Ecto neural progenitor cell (in vitro differentiated cells): ENCODE measurements at regions not wholly inside any gene's neighbourhood (a gene's known extent, or its start where the extent isn't known, plus 50 kb on each side); places are given as distances from the start of the nearest gene placed in this dataset.
"Not testable (repeated sequence)": the region's sequence is repeated elsewhere in the genome, so short reads cannot be mapped to it uniquely, and the experiment has no call there.

Source experiments
- DNase-seq: peaks from one replicate; pipeline ENCODE4 v3.0.0-alpha.2; 2018; ENCODE audit warnings: low spot score

- DNase-seq = no peak
Measured at GRCh38 chr2:52431352-52431760, 1336.2 kb upstream of the CHAC2 start.

DNA sequence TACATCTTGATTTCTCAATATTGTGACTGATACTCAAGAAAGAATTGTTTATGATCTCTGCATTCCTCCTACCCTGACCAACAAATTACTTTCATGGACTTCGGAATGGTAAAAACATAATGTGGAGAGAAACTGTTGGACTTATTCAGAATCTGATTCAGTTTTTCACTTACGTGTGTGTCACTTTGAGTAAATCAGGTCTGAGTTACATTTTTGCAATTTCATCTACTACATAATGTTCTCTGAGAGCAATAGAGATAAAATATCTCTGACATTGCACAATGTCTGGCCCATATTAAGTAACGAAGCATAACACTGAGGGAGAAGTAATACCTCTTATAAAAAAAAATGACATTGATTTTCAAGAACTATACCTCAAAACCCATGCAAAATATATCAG, 1337.9 kb upstream of the CHAC2 start:
- no peak for DNase-seq

DNA sequence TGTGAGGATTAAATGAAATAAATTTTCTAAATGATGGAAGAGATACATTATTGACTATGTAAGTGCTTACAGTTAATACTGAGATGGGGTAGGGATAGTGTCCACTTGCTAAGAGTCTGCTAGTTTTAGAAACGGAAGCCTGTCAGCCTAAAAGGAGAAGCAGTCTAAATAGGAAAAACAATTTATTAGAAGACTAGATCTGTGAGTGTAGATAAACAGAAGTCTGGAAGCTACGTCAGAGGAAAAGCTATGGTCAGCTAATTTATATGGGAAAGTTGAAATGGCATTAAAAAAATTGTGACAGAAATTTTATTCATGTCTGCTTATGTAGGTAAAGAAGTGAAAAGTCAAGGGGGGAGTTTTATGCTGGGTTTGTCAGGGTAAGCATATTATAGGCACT, 1338.4 kb upstream of the CHAC2 start:
- DNase-seq = no peak

DNA sequence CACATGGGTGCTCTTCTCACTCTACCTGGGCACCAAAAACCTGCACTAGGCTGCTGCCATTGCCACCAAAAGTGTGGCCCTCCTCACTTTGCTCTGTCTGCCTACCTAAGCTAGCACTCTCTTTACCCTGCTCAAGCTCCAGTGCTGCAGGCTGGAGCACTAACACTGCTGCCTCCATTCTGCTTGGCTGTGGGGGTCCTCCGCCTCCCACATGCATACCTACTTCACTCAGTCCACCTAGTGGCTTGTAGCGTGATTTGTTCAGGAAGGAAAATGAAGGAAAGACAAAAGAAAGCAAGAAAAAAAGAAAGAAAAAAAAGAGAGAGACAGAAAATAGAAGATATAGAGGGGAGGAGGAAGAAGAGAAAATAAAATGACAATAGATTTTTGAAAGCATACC, 1339.4 kb upstream of the CHAC2 start:
- DNase-seq = no peak

DNA sequence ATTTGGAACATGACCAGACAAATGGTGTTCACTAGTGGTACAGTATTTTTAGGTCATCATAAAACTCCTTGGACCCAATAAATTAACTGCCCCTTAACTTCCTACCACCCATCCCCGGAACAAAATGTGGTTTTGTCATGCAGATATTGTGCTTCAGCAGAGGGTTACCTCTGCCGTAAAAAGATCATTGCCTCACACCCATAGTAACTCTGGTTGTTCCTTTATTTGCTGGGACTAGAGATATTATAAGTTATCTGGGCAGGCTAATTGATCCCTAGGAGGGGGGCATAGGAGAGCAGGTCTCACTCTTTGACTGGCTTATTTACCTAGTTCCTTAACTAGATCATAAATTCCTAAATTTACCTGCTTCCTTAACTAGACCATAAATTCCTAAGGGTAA, 1343.9 kb upstream of the CHAC2 start:
- no peak for DNase-seq

DNA sequence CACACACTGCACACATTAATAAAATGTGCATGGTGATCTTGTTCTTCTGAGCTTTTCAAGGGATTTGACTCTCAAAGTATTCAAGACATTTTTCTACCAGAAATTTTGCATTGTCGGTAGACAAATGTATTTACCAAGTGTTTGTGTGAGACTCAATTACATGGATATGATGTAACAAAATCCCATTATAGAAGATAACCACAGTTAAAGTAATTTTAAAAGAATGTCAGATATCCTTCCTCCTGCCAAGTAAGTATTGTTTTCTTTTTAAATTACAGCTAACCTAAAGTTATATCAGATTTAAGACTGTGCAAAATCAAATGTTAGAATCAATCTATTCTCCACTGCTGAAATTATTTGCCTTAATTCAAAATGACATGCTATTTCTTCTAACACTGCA, 1344.5 kb upstream of the CHAC2 start:
- DNase-seq = no peak

DNA sequence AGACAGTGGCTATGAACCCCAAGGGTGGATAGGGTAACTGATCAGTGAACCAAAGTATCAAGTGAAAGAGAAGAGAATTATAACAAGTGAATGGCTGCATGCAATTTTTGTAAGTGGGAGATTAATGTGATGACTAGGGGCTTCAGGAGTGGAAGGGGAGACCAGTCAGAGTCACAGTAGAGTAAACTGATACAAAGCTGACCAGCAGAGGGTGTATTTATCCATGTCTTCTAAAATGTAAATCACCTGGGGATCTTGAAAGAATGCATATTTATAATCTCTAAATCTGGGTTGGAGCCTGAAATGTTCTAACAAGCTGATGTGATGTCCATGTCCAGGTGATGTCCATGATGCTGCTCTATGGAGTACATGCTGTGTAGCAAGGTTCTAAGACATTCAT, 1351.3 kb upstream of the CHAC2 start:
- no peak for DNase-seq

GRCh38 chr2:52414561-52415295, 1352.9 kb upstream of the CHAC2 start:
- DNase-seq = no peak

GRCh38 chr2:52409308-52410118, 1358.1 kb upstream of the CHAC2 start:
- not testable (repeated sequence) for DNase-seq

DNA sequence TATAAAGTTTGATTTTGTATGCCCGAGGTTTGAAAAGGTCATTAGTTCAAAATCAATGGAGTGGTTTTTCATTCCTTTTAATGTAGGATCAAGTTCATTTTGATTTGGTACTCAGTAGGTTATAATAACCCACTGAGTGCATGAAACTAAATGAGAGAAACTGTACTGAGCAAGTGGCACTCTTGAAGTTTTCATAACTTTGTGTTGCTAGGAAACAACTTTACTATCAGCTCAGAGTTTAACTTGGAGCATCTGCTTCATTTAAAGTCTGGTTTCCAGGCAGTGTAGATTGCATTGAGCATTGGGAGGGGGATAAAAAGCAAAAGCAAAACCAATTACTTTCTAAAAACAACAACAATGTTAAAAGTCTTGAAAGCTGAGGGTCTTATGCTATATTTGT, 1361.6 kb upstream of the CHAC2 start:
- no peak for DNase-seq

GRCh38 chr2:52404866-52405265, 1362.7 kb upstream of the CHAC2 start:
- no peak for DNase-seq

GRCh38 chr2:52404046-52404445, 1363.6 kb upstream of the CHAC2 start:
- no peak for DNase-seq

DNA sequence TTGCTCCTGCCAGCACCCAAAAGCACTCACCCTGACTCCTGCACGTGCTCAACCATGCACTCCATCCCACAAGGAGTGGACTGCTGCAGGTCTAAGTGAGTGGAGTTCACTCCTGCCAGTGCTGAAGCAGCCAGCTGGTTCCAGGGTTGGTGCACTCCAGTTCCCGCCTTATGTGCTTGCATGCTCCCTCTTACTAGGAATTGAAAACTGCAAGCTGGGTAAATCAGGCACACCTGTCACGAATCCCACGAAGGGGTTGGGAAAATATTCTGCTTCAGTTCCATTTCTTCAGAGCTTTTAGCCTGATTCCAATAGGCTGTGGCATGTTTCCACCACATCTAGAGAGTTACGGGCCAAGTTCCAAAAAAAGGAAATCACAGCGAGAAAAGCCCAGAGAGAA, 1365.5 kb upstream of the CHAC2 start:
- no peak for DNase-seq

- no peak for DNase-seq
Measured at GRCh38 chr2:52396836-52397235, 1364.9 kb upstream of the NRXN1 start.

DNA sequence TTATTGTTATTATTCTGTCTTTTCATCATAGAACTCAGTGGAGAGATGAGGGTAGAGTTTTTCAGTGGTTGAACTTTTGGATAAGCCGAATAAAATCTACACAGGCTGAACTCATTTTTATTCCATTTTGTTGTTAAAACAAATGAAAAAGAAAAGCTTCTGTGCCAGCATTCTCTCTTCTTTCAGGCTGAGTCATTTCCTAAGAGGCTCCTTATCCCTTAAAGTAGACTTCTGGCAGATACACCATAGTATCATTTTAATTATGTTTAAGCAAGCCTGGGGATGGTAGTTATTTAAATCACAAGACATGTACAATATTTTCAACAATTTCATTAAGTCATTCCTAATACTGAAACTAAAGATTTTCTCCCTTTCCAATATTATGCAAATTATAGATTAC, 1364.0 kb upstream of the NRXN1 start:
- no peak for DNase-seq

DNA sequence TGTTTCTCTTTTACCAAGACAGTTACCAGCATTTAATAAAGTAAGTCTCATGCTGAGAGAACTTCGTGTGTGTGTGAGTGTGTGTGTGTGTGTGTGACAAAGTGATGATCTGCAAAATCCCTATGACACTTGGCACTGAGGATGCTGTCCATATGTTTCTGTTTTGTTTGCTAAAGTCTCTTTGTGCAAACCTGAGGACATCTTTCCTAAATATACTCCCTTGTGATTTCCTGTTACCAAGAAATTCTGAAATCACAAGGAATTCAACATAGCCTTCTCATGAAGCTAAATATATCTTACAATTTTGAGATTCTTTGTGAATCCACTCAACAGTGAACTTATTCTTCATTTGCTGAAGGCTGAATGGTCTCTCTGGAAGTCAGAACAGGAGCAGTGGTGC, 1359.7 kb upstream of the NRXN1 start:
- no peak for DNase-seq

- no peak for DNase-seq
Measured at GRCh38 chr2:52390651-52391050, 1358.7 kb upstream of the NRXN1 start.

DNA sequence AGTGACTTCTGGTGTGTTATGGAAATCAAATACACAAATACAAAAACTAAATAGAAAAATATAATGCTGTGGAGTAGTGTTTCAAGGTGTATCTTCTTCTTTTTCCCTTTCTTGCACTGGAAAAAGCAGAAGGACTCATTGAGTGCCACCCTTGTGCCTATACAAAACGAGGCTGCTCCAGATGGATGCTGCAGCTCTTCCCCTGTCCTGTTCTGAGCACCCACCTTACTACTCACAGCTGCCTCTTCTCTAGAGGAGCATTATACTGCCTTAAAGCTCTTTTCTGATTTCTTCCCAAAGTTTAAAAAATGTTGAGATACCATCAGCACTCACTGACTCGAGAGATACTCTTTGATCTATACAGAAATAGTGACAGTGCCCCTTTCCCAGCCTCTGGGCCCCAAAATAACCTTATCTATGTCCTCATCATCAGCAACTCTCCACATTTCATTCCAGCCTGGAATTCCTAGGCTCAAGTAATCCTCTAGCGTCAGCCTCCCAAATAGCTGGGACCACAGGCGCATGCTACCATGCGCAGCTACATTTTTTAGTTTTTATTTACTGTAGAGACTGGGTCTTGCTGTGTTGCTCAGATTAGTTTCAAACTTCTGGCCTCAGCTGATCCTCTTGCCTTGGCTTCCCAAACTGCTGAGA, 1356.1 kb upstream of the NRXN1 start:
- DNase-seq = no peak

GRCh38 chr2:52386433-52387030, 1354.6 kb upstream of the NRXN1 start:
- DNase-seq = no peak

DNA sequence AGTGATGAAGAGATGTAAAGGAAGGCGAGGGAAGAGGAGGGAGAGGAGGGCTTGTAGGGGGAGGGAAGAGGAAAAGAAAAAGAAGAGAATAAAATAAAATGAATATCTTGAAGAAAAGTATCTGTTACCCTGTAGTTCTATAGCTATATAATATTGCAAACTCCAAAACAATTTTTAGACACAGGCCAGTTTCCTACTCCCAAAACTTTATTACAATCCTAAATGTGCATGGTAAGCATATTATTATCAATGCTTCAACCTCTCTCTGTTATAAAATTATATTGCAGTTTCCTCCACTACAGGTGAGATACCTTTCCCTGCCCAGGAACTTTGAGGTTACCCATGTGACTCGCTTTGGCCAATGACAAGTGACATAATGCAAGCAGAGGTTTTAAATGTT, 1351.6 kb upstream of the NRXN1 start:
- no peak for DNase-seq

GRCh38 chr2:52369178-52369577, 1337.2 kb upstream of the NRXN1 start:
- no peak for DNase-seq

- DNase-seq = no peak
Measured at GRCh38 chr2:52368141-52368540, 1336.2 kb upstream of the NRXN1 start.

GRCh38 chr2:52365946-52366345, 1334.0 kb upstream of the NRXN1 start:
- no peak for DNase-seq
